ENCODE measurements at regions not wholly inside any gene's neighbourhood (a gene's known extent, or its start where the extent isn't known, plus 50 kb on each side); places are given as distances from the start of the nearest gene placed in this dataset.

- Histone ChIP-seq H3K9me3 (ENCODE audit: control insufficient read depth in 1 of 2, low read length in 2 of 2) (no peaks in the 10 kb centered on the region), H3K27me3 (ENCODE audit: low read depth, low read length) (no peaks in the 10 kb centered on the region), H3K4me1 (ENCODE audit: control insufficient read depth in 1 of 2, insufficient read depth in 2 of 2, low read length in 2 of 2) (no peaks in the 10 kb centered on the region), H3K36me3 (ENCODE audit: control insufficient read depth in 1 of 2, insufficient read depth in 2 of 2, low read length in 2 of 2) (no peaks in the 10 kb centered on the region), H3K27ac (ENCODE audit: low read length) (no peak overlapping the region), H3K4me3 (ENCODE audit: low read depth in 1 of 2, low read length in 2 of 2) (no peak overlapping the region)
Measured at GRCh38 chr10:35743351-35743750, 101.3 kb upstream of the FZD8 start.

GRCh38 chr10:35739998-35740397 lies 97.9 kb upstream of the FZD8 start:
- no peak overlapping the region for H3K4me3 ChIP-seq (ENCODE audit: low read depth in 1 of 2, low read length in 2 of 2)
- no peaks in the 10 kb centered on the region for H3K27me3 ChIP-seq (ENCODE audit: low read depth, low read length)
- no peaks in the 10 kb centered on the region for H3K4me1 ChIP-seq (ENCODE audit: control insufficient read depth in 1 of 2, insufficient read depth in 2 of 2, low read length in 2 of 2)
- H3K9me3 ChIP-seq (ENCODE audit: control insufficient read depth in 1 of 2, low read length in 2 of 2), result no peaks in the 10 kb centered on the region
- no peak overlapping the region for H3K27ac ChIP-seq (ENCODE audit: low read length)
- no peaks in the 10 kb centered on the region for H3K36me3 ChIP-seq (ENCODE audit: control insufficient read depth in 1 of 2, insufficient read depth in 2 of 2, low read length in 2 of 2)

- Histone ChIP-seq H3K4me3 (ENCODE audit: low read depth in 1 of 2, low read length in 2 of 2) (no peak overlapping the region), H3K27me3 (ENCODE audit: low read depth, low read length) (no peaks in the 10 kb centered on the region), H3K27ac (ENCODE audit: low read length) (no peak overlapping the region), H3K36me3 (ENCODE audit: control insufficient read depth in 1 of 2, insufficient read depth in 2 of 2, low read length in 2 of 2) (no peaks in the 10 kb centered on the region), H3K9me3 (ENCODE audit: control insufficient read depth in 1 of 2, low read length in 2 of 2) (no peaks in the 10 kb centered on the region), H3K4me1 (ENCODE audit: control insufficient read depth in 1 of 2, insufficient read depth in 2 of 2, low read length in 2 of 2) (no peaks in the 10 kb centered on the region)
Measured at GRCh38 chr10:35735412-35735811, 93.3 kb upstream of the FZD8 start.

- H3K27me3 ChIP-seq (ENCODE audit: low read depth, low read length), result no peaks in the 10 kb centered on the region
- H3K36me3 ChIP-seq (ENCODE audit: control insufficient read depth in 1 of 2, insufficient read depth in 2 of 2, low read length in 2 of 2), result no peaks in the 10 kb centered on the region
- no peaks in the 10 kb centered on the region for H3K4me1 ChIP-seq (ENCODE audit: control insufficient read depth in 1 of 2, insufficient read depth in 2 of 2, low read length in 2 of 2)
- H3K9me3 ChIP-seq (ENCODE audit: control insufficient read depth in 1 of 2, low read length in 2 of 2), result no peaks in the 10 kb centered on the region
- H3K27ac ChIP-seq (ENCODE audit: low read length), result no peak overlapping the region
- H3K4me3 ChIP-seq (ENCODE audit: low read depth in 1 of 2, low read length in 2 of 2), result no peak overlapping the region
Measured at GRCh38 chr10:35731828-35732227, 89.7 kb upstream of the FZD8 start.

- Histone ChIP-seq H3K9me3 (ENCODE audit: control insufficient read depth in 1 of 2, low read length in 2 of 2) (no peaks in the 10 kb centered on the region), H3K27me3 (ENCODE audit: low read depth, low read length) (no peaks in the 10 kb centered on the region), H3K4me1 (ENCODE audit: control insufficient read depth in 1 of 2, insufficient read depth in 2 of 2, low read length in 2 of 2) (peaks cover 0 to 3% of the 10 kb centered on the region in 2 donors), H3K4me3 (ENCODE audit: low read depth in 1 of 2, low read length in 2 of 2) (no peak overlapping the region), H3K27ac (ENCODE audit: low read length) (no peak overlapping the region), H3K36me3 (ENCODE audit: control insufficient read depth in 1 of 2, insufficient read depth in 2 of 2, low read length in 2 of 2) (no peaks in the 10 kb centered on the region)
Measured at GRCh38 chr10:35728341-35728740, 86.2 kb upstream of the FZD8 start.

- Histone ChIP-seq H3K4me1 (ENCODE audit: control insufficient read depth in 1 of 2, insufficient read depth in 2 of 2, low read length in 2 of 2) (peaks cover 0 to 3% of the 10 kb centered on the region in 2 donors), H3K27me3 (ENCODE audit: low read depth, low read length) (no peaks in the 10 kb centered on the region)
Measured at GRCh38 chr10:35726846-35727245, 84.8 kb upstream of the FZD8 start.

GRCh38 chr10:35723992-35724391 lies 81.9 kb upstream of the FZD8 start:
- Histone ChIP-seq H3K36me3 (ENCODE audit: control insufficient read depth in 1 of 2, insufficient read depth in 2 of 2, low read length in 2 of 2) (no peaks in the 10 kb centered on the region), H3K27me3 (ENCODE audit: low read depth, low read length) (no peaks in the 10 kb centered on the region), H3K9me3 (ENCODE audit: control insufficient read depth in 1 of 2, low read length in 2 of 2) (no peaks in the 10 kb centered on the region), H3K4me3 (ENCODE audit: low read depth in 1 of 2, low read length in 2 of 2) (no peak overlapping the region), H3K4me1 (ENCODE audit: control insufficient read depth in 1 of 2, insufficient read depth in 2 of 2, low read length in 2 of 2) (peaks cover 0 to 3% of the 10 kb centered on the region in 2 donors), H3K27ac (ENCODE audit: low read length) (no peak overlapping the region)

More at GRCh38 chr10:35726846-35727245, 84.8 kb upstream of the FZD8 start:
- Histone ChIP-seq H3K27ac (ENCODE audit: low read length) (no peak overlapping the region), H3K4me3 (ENCODE audit: low read depth in 1 of 2, low read length in 2 of 2) (no peak overlapping the region), H3K36me3 (ENCODE audit: control insufficient read depth in 1 of 2, insufficient read depth in 2 of 2, low read length in 2 of 2) (no peaks in the 10 kb centered on the region), H3K9me3 (ENCODE audit: control insufficient read depth in 1 of 2, low read length in 2 of 2) (no peaks in the 10 kb centered on the region)

GRCh38 chr10:35723059-35723458 lies 81.0 kb upstream of the FZD8 start:
- H3K27ac ChIP-seq (ENCODE audit: low read length), result no peak overlapping the region
- no peaks in the 10 kb centered on the region for H3K36me3 ChIP-seq (ENCODE audit: control insufficient read depth in 1 of 2, insufficient read depth in 2 of 2, low read length in 2 of 2)
- peaks cover 0 to 3% of the 10 kb centered on the region in 2 donors for H3K4me1 ChIP-seq (ENCODE audit: control insufficient read depth in 1 of 2, insufficient read depth in 2 of 2, low read length in 2 of 2)
- H3K9me3 ChIP-seq (ENCODE audit: control insufficient read depth in 1 of 2, low read length in 2 of 2), result no peaks in the 10 kb centered on the region
- H3K4me3 ChIP-seq (ENCODE audit: low read depth in 1 of 2, low read length in 2 of 2), result no peak overlapping the region
- no peaks in the 10 kb centered on the region for H3K27me3 ChIP-seq (ENCODE audit: low read depth, low read length)

GRCh38 chr10:35722636-35723035 lies 80.5 kb upstream of the FZD8 start:
- Histone ChIP-seq H3K4me1 (ENCODE audit: control insufficient read depth in 1 of 2, insufficient read depth in 2 of 2, low read length in 2 of 2) (peaks cover 0 to 3% of the 10 kb centered on the region in 2 donors), H3K27me3 (ENCODE audit: low read depth, low read length) (no peaks in the 10 kb centered on the region), H3K4me3 (ENCODE audit: low read depth in 1 of 2, low read length in 2 of 2) (no peak overlapping the region), H3K9me3 (ENCODE audit: control insufficient read depth in 1 of 2, low read length in 2 of 2) (no peaks in the 10 kb centered on the region), H3K27ac (ENCODE audit: low read length) (no peak overlapping the region), H3K36me3 (ENCODE audit: control insufficient read depth in 1 of 2, insufficient read depth in 2 of 2, low read length in 2 of 2) (no peaks in the 10 kb centered on the region)

- H3K4me1 ChIP-seq (ENCODE audit: control insufficient read depth in 1 of 2, insufficient read depth in 2 of 2, low read length in 2 of 2), result peaks cover 0 to 3% of the 10 kb centered on the region in 2 donors
- H3K4me3 ChIP-seq (ENCODE audit: low read depth in 1 of 2, low read length in 2 of 2), result no peak overlapping the region
- no peaks in the 10 kb centered on the region for H3K27me3 ChIP-seq (ENCODE audit: low read depth, low read length)
- no peaks in the 10 kb centered on the region for H3K9me3 ChIP-seq (ENCODE audit: control insufficient read depth in 1 of 2, low read length in 2 of 2)
- no peaks in the 10 kb centered on the region for H3K36me3 ChIP-seq (ENCODE audit: control insufficient read depth in 1 of 2, insufficient read depth in 2 of 2, low read length in 2 of 2)
- no peak overlapping the region for H3K27ac ChIP-seq (ENCODE audit: low read length)
Measured at GRCh38 chr10:35722226-35722625, 80.1 kb upstream of the FZD8 start.

- no peaks in the 10 kb centered on the region for H3K27me3 ChIP-seq (ENCODE audit: low read depth, low read length)
- H3K36me3 ChIP-seq (ENCODE audit: control insufficient read depth in 1 of 2, insufficient read depth in 2 of 2, low read length in 2 of 2), result no peaks in the 10 kb centered on the region
- H3K4me3 ChIP-seq (ENCODE audit: low read depth in 1 of 2, low read length in 2 of 2), result no peak overlapping the region
- H3K9me3 ChIP-seq (ENCODE audit: control insufficient read depth in 1 of 2, low read length in 2 of 2), result no peaks in the 10 kb centered on the region
- no peak overlapping the region for H3K27ac ChIP-seq (ENCODE audit: low read length)
- H3K4me1 ChIP-seq (ENCODE audit: control insufficient read depth in 1 of 2, insufficient read depth in 2 of 2, low read length in 2 of 2), result no peaks in the 10 kb centered on the region
Measured at GRCh38 chr10:35720366-35720765, 78.3 kb upstream of the FZD8 start.

GRCh38 chr10:35716776-35717175 lies 74.7 kb upstream of the FZD8 start:
- H3K36me3 ChIP-seq (ENCODE audit: control insufficient read depth in 1 of 2, insufficient read depth in 2 of 2, low read length in 2 of 2), result no peaks in the 10 kb centered on the region

More at GRCh38 chr10:35716776-35717175, 74.7 kb upstream of the FZD8 start:
- H3K27me3 ChIP-seq (ENCODE audit: low read depth, low read length), result no peaks in the 10 kb centered on the region
- no peak overlapping the region for H3K27ac ChIP-seq (ENCODE audit: low read length)
- H3K4me1 ChIP-seq (ENCODE audit: control insufficient read depth in 1 of 2, insufficient read depth in 2 of 2, low read length in 2 of 2), result no peaks in the 10 kb centered on the region
- no peak overlapping the region for H3K4me3 ChIP-seq (ENCODE audit: low read depth in 1 of 2, low read length in 2 of 2)
- peaks cover 0 to 6% of the 10 kb centered on the region in 2 donors for H3K9me3 ChIP-seq (ENCODE audit: control insufficient read depth in 1 of 2, low read length in 2 of 2)

Measured in muscle layer of duodenum (tissue), 2 donors.